ENCODE measurements at regions not wholly inside any gene's neighbourhood (a gene's known extent, or its start where the extent isn't known, plus 50 kb on each side); places are given as distances from the start of the nearest gene placed in this dataset.

DNA sequence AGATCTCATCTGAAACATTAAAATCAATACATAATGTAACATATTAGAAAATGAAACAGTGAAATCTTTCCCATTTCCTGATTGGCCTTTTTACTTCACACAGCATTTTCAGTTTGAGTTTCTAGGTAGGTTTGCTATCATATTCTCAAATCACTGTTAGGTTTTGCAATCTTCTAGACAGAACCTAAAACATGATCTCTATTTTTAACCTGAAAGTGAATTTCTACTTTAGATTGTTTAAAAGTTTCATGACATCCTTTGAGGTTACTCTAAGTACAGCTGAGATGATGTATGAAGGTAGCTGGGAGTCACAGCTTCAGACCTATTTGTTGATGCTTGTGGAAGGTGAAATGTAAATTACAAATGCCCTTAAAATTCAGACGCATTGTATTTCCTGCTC is 118.4 kb upstream of the GPR149 start:
- TF ChIP-seq, protein P1, sequence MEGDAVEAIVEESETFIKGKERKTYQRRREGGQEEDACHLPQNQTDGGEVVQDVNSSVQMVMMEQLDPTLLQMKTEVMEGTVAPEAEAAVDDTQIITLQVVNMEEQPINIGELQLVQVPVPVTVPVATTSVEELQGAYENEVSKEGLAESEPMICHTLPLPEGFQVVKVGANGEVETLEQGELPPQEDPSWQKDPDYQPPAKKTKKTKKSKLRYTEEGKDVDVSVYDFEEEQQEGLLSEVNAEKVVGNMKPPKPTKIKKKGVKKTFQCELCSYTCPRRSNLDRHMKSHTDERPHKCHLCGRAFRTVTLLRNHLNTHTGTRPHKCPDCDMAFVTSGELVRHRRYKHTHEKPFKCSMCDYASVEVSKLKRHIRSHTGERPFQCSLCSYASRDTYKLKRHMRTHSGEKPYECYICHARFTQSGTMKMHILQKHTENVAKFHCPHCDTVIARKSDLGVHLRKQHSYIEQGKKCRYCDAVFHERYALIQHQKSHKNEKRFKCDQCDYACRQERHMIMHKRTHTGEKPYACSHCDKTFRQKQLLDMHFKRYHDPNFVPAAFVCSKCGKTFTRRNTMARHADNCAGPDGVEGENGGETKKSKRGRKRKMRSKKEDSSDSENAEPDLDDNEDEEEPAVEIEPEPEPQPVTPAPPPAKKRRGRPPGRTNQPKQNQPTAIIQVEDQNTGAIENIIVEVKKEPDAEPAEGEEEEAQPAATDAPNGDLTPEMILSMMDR (IDR thresholded peaks at IDR 0.05) = no peak
- TF ChIP-seq POLR2A (IDR thresholded peaks at IDR 0.05) = no peak

Measured in thyroid gland (tissue), 4 donors.